ENCODE measurements at regions not wholly inside any gene's neighbourhood (a gene's known extent, or its start where the extent isn't known, plus 50 kb on each side); places are given as distances from the start of the nearest gene placed in this dataset.
"Not testable (repeated sequence)": the region's sequence is repeated elsewhere in the genome, so short reads cannot be mapped to it uniquely, and the experiment has no call there.

DNA sequence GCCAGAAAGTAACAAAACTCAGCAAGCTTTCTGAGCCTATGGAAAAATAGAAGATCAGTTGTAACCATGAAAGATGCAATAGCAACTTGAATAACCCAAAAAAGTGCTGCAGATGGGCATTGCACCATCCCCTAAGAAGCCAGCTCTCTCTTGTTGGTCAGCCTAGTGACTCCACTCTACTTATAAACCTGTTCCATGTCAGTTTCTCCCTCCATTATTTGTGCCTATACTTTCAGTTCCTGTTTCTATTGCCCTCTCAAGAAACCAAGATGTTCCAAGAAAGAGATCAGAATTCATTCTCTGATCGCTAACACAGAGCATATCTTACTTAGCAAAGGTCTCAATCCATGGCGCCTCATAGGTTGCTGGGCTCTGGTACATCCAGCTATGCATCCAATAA lies 170.3 kb upstream of the MAP2 start:
- H3K9me2 ChIP-seq (ENCODE audit: insufficient read depth) = no peaks in the 10 kb centered on the region
- no TSS peak for BruUV-seq (replicated peaks)
- ChIA-PET POLR2A (ENCODE audit: unreplicated experiment) (no interaction called here), CTCF (no interaction called here)
- no peak overlapping the region for H3K27ac ChIP-seq
- H2AFZ ChIP-seq = no peak overlapping the region
- H3K4me2 ChIP-seq = no peak overlapping the region
- H3K4me3 ChIP-seq = no peak overlapping the region
- H3K27me3 ChIP-seq (ENCODE audit: insufficient read depth, low read depth) = no peaks in the 10 kb centered on the region
- no peaks in the 10 kb centered on the region for H3K79me2 ChIP-seq (ENCODE audit: low read depth)
- TF ChIP-seq EZH2 (IDR thresholded peaks at IDR 0.05; ENCODE audit: low read depth) (no peak), CTCF (conservative IDR thresholded peaks at IDR 0.05) (no peak)
- DNase-seq = no peak
- no peaks in the 10 kb centered on the region for H4K20me1 ChIP-seq (ENCODE audit: insufficient read depth)
- H3F3A ChIP-seq (ENCODE audit: insufficient read depth, low read depth) = no peaks in the 10 kb centered on the region
- intact Hi-C loops (cut with micrococcal nuclease; ENCODE audit: unreplicated experiment) = no loop called here
- H3K36me3 ChIP-seq (ENCODE audit: low read depth) = no peaks in the 10 kb centered on the region
- no peaks in the 10 kb centered on the region for H3K4me1 ChIP-seq (replicated peaks; ENCODE audit: insufficient read depth)
- no peaks in the 10 kb centered on the region for H3K9me3 ChIP-seq (ENCODE audit: insufficient read depth, low read depth)

GRCh38 chr2:209259767-209260166 lies 164.1 kb upstream of the MAP2 start:
- intact Hi-C loops (cut with micrococcal nuclease; ENCODE audit: unreplicated experiment) = no loop called here
- DNase-seq = no peak
- Histone ChIP-seq H4K20me1 (ENCODE audit: insufficient read depth) (no peaks in the 10 kb centered on the region), H3F3A (ENCODE audit: insufficient read depth, low read depth) (no peaks in the 10 kb centered on the region), H2AFZ (no peak overlapping the region), H3K36me3 (ENCODE audit: low read depth) (no peaks in the 10 kb centered on the region), H3K4me3 (no peak overlapping the region), H3K79me2 (ENCODE audit: low read depth) (no peaks in the 10 kb centered on the region), H3K4me1 (replicated peaks; ENCODE audit: insufficient read depth) (no peaks in the 10 kb centered on the region), H3K27ac (no peak overlapping the region), H3K27me3 (ENCODE audit: insufficient read depth, low read depth) (no peaks in the 10 kb centered on the region), H3K4me2 (no peak overlapping the region), H3K9me2 (ENCODE audit: insufficient read depth) (no peaks in the 10 kb centered on the region), H3K9me3 (ENCODE audit: insufficient read depth, low read depth) (no peaks in the 10 kb centered on the region)
- no TSS peak for BruUV-seq (replicated peaks)
- TF ChIP-seq EZH2 (IDR thresholded peaks at IDR 0.05; ENCODE audit: low read depth) (no peak), CTCF (conservative IDR thresholded peaks at IDR 0.05) (no peak)
- ChIA-PET POLR2A (ENCODE audit: unreplicated experiment) (no interaction called here), CTCF (no interaction called here)

DNA sequence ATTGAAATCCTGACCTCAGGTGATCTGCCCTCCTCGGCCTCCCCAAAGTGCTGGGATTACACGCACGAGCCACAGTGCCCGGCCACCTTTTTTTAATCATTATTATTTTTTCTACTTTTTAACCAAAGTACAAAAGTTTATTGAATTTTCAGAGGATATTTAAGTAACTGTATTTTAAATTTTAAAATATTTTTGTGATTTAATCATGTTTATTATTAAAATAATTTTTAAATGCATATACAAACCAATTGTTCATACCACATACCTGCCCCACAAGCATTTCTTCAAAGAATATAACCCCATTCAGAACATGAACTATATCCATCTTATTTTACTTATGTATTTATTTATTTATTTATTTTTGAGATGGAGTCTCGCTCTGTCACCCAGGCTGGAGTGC lies 163.6 kb upstream of the MAP2 start:
- H3K27me3 ChIP-seq (ENCODE audit: insufficient read depth, low read depth) = no peaks in the 10 kb centered on the region
- intact Hi-C loops (cut with micrococcal nuclease; ENCODE audit: unreplicated experiment) = no loop called here
- H3K4me3 ChIP-seq = no peak overlapping the region
- no peak overlapping the region for H3K4me2 ChIP-seq
- no peak for DNase-seq
- ChIA-PET POLR2A (ENCODE audit: unreplicated experiment) (no interaction called here), CTCF (no interaction called here)
- TF ChIP-seq CTCF (conservative IDR thresholded peaks at IDR 0.05) = no peak
- no peak for TF ChIP-seq EZH2 (IDR thresholded peaks at IDR 0.05; ENCODE audit: low read depth)
- BruUV-seq (replicated peaks) = no TSS peak
- H3K9me3 ChIP-seq (ENCODE audit: insufficient read depth, low read depth) = no peaks in the 10 kb centered on the region
- no peaks in the 10 kb centered on the region for H3F3A ChIP-seq (ENCODE audit: insufficient read depth, low read depth)
- H3K27ac ChIP-seq = no peak overlapping the region
- H2AFZ ChIP-seq = no peak overlapping the region
- no peaks in the 10 kb centered on the region for H3K9me2 ChIP-seq (ENCODE audit: insufficient read depth)
- H3K36me3 ChIP-seq (ENCODE audit: low read depth) = no peaks in the 10 kb centered on the region
- no peaks in the 10 kb centered on the region for H4K20me1 ChIP-seq (ENCODE audit: insufficient read depth)
- no peaks in the 10 kb centered on the region for H3K79me2 ChIP-seq (ENCODE audit: low read depth)
- H3K4me1 ChIP-seq (replicated peaks; ENCODE audit: insufficient read depth) = no peaks in the 10 kb centered on the region

GRCh38 chr2:209261366-209262053 lies 162.3 kb upstream of the MAP2 start:
- H3K4me3 ChIP-seq; H4K20me1 ChIP-seq (ENCODE audit: insufficient read depth); H2AFZ ChIP-seq; H3K9me2 ChIP-seq (ENCODE audit: insufficient read depth); H3K27ac ChIP-seq; H3K27me3 ChIP-seq (ENCODE audit: insufficient read depth, low read depth); CTCF ChIA-PET; H3K9me3 ChIP-seq (ENCODE audit: insufficient read depth, low read depth); H3K79me2 ChIP-seq (ENCODE audit: low read depth); POLR2A ChIA-PET (ENCODE audit: unreplicated experiment); BruUV-seq (replicated peaks); H3F3A ChIP-seq (ENCODE audit: insufficient read depth, low read depth); intact Hi-C loops (cut with micrococcal nuclease; ENCODE audit: unreplicated experiment); H3K36me3 ChIP-seq (ENCODE audit: low read depth); H3K4me1 ChIP-seq (replicated peaks; ENCODE audit: insufficient read depth): not testable (repeated sequence)
- H3K4me2 ChIP-seq = peak overlapping the region; percentile 7; the same call in 1 of the 2 replicates
- DNase-seq = peak in 1 of 2 experiments; percentile 1
